HFFc6 (cell line): ENCODE measurements at regions not wholly inside any gene's neighbourhood (a gene's known extent, or its start where the extent isn't known, plus 50 kb on each side); places are given as distances from the start of the nearest gene placed in this dataset.
A peak's percentile ranks its signal among the peaks of the same experiment; 100 is the strongest.

Experiments
- DNase-seq: peaks from one replicate; pipeline ENCODE4 v3.0.0-alpha.2; 2018
- H3K27ac Mint-ChIP-seq: 2 replicates; pipeline ENCODE4 v1.8.0; 2020; ENCODE audit warnings: mild to moderate bottlenecking, mixed read lengths
- H3K27me3 Mint-ChIP-seq: 2 replicates; pipeline ENCODE4 v1.8.0; 2021; ENCODE audit warnings: mild to moderate bottlenecking, moderate library complexity, mixed read lengths; ENCODE audit not compliant: insufficient read depth
- H3K36me3 Mint-ChIP-seq: 2 replicates; pipeline ENCODE4 v1.8.0; 2021; ENCODE audit warnings: low read depth, mixed read lengths
- H3K4me1 Mint-ChIP-seq: 2 replicates; pipeline ENCODE4 v1.8.0; 2020; ENCODE audit warnings: low read depth, mixed read lengths
- H3K4me3 Mint-ChIP-seq: 2 replicates; pipeline ENCODE4 v1.8.0; 2020; ENCODE audit warnings: mild to moderate bottlenecking, moderate library complexity, mixed read lengths
- H3K9me3 Mint-ChIP-seq: 2 replicates; pipeline ENCODE4 v1.8.0; 2020; ENCODE audit warnings: mild to moderate bottlenecking, mixed read lengths
- TF ChIP-seq, protein P1 (sequence below): fragments of 200-600 bp; sonication (generic); IDR thresholded peaks from 2 replicates; pipeline ENCODE4 v1.5.0; 2021; ENCODE audit warnings: antibody characterized with exemption, mild to moderate bottlenecking

DNA sequence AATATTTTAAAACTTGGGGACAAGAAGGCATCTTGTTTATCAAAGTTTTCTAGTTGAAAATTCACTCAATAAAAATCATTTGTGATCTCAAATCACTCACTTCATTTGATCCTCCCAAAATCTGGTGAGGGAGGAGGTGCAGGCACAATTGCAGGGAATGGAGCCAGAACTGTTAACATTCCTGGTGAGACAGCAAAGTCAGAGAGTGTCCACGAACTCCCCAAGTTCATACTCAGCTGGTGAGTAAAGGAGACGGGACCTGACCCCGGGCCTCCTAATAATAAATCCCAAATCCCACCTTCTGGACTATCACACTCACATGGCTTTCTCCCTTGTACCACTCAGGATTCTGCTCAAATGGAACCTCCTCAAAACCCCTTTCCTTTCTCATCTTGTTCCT, 252.3 kb upstream of the LRTM1 start:
- Mint-ChIP-seq H3K9me3 (no peaks in the 10 kb centered on the region), H3K27ac (peak overlapping the region; percentile 36), H3K4me1 (peaks cover 74% of the 10 kb centered on the region), H3K36me3 (no peaks in the 10 kb centered on the region), H3K4me3 (peak overlapping the region; percentile 24; the same call in 1 of the 2 replicates), H3K27me3 (peaks cover 2% of the 10 kb centered on the region; the same call in 1 of the 2 replicates)
- peak; percentile 25 for DNase-seq
- TF ChIP-seq, protein P1, sequence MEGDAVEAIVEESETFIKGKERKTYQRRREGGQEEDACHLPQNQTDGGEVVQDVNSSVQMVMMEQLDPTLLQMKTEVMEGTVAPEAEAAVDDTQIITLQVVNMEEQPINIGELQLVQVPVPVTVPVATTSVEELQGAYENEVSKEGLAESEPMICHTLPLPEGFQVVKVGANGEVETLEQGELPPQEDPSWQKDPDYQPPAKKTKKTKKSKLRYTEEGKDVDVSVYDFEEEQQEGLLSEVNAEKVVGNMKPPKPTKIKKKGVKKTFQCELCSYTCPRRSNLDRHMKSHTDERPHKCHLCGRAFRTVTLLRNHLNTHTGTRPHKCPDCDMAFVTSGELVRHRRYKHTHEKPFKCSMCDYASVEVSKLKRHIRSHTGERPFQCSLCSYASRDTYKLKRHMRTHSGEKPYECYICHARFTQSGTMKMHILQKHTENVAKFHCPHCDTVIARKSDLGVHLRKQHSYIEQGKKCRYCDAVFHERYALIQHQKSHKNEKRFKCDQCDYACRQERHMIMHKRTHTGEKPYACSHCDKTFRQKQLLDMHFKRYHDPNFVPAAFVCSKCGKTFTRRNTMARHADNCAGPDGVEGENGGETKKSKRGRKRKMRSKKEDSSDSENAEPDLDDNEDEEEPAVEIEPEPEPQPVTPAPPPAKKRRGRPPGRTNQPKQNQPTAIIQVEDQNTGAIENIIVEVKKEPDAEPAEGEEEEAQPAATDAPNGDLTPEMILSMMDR: no peak

DNA sequence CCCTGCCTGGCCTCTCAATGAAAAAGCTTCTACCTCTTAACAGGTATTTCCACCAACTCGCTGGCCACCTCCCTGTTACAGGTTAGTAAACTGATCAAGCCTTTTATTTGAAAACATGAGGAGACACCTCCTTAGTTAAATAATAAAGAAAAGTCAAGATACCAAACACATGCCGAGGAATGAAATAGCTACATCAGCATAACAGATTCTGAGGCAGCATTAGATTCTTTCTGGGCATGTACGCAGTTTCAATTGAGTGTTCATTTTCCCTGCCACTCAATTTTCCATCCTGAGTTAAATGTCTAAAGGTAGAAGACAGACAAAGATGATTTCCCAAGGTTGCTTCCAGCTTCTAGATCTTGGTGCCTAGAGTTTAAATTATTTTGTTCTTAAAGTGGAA, 250.5 kb upstream of the LRTM1 start:
- Mint-ChIP-seq H3K27ac (no peak overlapping the region), H3K4me3 (no peak overlapping the region), H3K4me1 (peaks cover 66% of the 10 kb centered on the region), H3K36me3 (peaks cover 3% of the 10 kb centered on the region; the same call in 1 of the 2 replicates), H3K9me3 (peaks cover 1% of the 10 kb centered on the region; the same call in 1 of the 2 replicates), H3K27me3 (peaks cover 6% of the 10 kb centered on the region; the same call in 1 of the 2 replicates)
- no peak for DNase-seq
- TF ChIP-seq, protein P1: no peak

DNA sequence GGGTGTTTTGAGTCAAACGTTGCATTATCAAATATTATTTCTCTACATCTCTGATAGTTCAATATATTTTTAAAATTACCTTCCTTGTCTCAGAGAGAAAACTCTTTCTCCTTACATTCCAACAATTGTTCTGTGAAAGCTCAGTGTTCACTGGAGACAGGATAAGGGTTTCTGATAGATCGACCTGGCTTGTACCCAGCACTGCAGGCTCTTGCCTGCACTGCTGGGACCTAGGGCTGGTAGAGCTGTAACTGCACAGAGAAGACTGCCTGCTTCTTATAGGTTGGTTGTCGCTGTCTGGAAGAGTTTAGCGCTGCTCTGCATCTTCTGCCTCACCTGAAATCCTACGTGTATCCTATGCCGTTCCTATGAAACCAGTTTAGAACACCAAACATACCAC, 249.9 kb upstream of the LRTM1 start:
- H3K27ac Mint-ChIP-seq: no peak overlapping the region
- H3K27me3 Mint-ChIP-seq: peaks cover 6% of the 10 kb centered on the region; the same call in 1 of the 2 replicates
- H3K9me3 Mint-ChIP-seq: peaks cover 7% of the 10 kb centered on the region
- TF ChIP-seq, protein P1: no peak
- H3K4me3 Mint-ChIP-seq: no peak overlapping the region
- peaks cover 9% of the 10 kb centered on the region for H3K36me3 Mint-ChIP-seq
- peaks cover 66% of the 10 kb centered on the region for H3K4me1 Mint-ChIP-seq
- DNase-seq: no peak

DNA sequence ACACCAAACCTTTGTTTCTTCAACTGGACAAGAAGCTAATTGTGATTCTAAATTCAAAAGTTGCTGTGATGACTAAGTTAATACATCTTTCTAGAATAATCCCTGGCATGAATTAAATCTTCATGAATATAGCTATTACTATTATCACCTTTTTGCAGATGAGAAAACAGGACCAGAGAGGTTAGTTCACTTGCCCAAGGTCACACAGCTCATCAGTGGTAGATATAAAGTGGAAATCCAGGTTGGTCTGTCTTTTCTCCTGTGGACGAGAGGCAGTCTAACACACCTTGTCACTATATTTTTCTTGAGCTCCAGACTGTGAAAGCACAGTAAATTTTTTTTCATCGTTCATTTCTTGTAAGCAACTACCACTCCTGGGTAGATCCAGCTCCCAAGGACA, 247.6 kb upstream of the LRTM1 start:
- peaks cover 61% of the 10 kb centered on the region for H3K4me1 Mint-ChIP-seq
- H3K27me3 Mint-ChIP-seq: peaks cover 6% of the 10 kb centered on the region; the same call in 1 of the 2 replicates
- peaks cover 16% of the 10 kb centered on the region for H3K36me3 Mint-ChIP-seq
- TF ChIP-seq, protein P1: no peak
- H3K4me3 Mint-ChIP-seq: no peak overlapping the region
- H3K27ac Mint-ChIP-seq: no peak overlapping the region
- H3K9me3 Mint-ChIP-seq: peaks cover 9% of the 10 kb centered on the region
- DNase-seq: no peak

DNA sequence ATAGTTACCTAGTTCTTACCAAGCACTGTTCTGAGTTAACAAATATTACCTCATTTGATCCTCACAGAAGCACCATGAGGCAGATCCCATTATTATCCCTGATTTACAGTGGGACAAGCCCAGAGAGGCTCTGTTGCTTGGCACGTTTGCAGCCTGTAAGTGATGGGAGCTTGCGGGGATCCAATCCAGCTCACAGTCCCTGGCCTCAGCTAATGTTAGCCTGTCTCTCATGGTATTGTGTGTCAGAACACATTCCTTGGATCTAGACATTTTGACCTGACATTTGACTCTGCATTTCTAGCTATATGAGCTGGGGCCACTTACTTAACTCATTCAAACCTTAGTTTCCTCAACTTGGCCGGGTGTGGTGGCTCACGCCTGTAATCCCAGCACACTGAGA, 246.9 kb upstream of the LRTM1 start:
- Mint-ChIP-seq H3K4me3 (no peak overlapping the region), H3K27ac (no peak overlapping the region), H3K4me1 (peaks cover 61% of the 10 kb centered on the region), H3K36me3 (peaks cover 16% of the 10 kb centered on the region), H3K9me3 (peaks cover 9% of the 10 kb centered on the region), H3K27me3 (peaks cover 6% of the 10 kb centered on the region; the same call in 1 of the 2 replicates)
- DNase-seq: no peak
- TF ChIP-seq, protein P1: no peak
